H9 (cell line): ENCODE measurements at regions not wholly inside any gene's neighbourhood (a gene's known extent, or its start where the extent isn't known, plus 50 kb on each side); places are given as distances from the start of the nearest gene placed in this dataset.

Experiments
- DNase-seq: peaks from one replicate; pipeline ENCODE4 v3.0.0-alpha.2; 2017
- H2AFZ ChIP-seq: one replicate; pipeline ENCODE4 v1.6.1; 2013; ENCODE audit warnings: mild to moderate bottlenecking, low read length, control low read depth, moderate library complexity
- H2AK5ac ChIP-seq: 2 replicates; pipeline ENCODE4 v1.6.1; 2013; ENCODE audit warnings: low read length, control low read depth, mixed read lengths; ENCODE audit not compliant: insufficient read length
- H2BK120ac ChIP-seq: one replicate; pipeline ENCODE4 v1.6.1; 2013; ENCODE audit warnings: low read depth, mild to moderate bottlenecking, low read length, control low read depth, inconsistent platforms; ENCODE audit not compliant: poor library complexity, severe bottlenecking
- H2BK12ac ChIP-seq: 2 replicates; pipeline ENCODE4 v1.6.1; 2013; ENCODE audit warnings: low read length, control low read depth, mixed read lengths, low read depth; ENCODE audit not compliant: insufficient read length
- H2BK15ac ChIP-seq: 2 replicates; pipeline ENCODE4 v1.6.1; 2013; ENCODE audit warnings: low read depth, low read length, control low read depth
- H2BK20ac ChIP-seq: one replicate; pipeline ENCODE4 v1.6.1; 2013; ENCODE audit warnings: low read depth, mild to moderate bottlenecking, low read length, control low read depth, inconsistent platforms; ENCODE audit not compliant: poor library complexity, severe bottlenecking
- H2BK5ac ChIP-seq: 2 replicates; pipeline ENCODE4 v1.6.1; 2013; ENCODE audit warnings: low read length, control low read depth, mixed read lengths; ENCODE audit not compliant: insufficient read length
- H3K14ac ChIP-seq: 2 replicates; pipeline ENCODE4 v1.6.1; 2013; ENCODE audit warnings: low read length, control low read depth; ENCODE audit not compliant: insufficient read depth
- H3K18ac ChIP-seq: 2 replicates; pipeline ENCODE4 v1.6.1; 2013; ENCODE audit warnings: low read depth, mild to moderate bottlenecking, mixed read lengths, low read length, control low read depth; ENCODE audit not compliant: insufficient read length
- H3K23ac ChIP-seq: 2 replicates; pipeline ENCODE4 v1.6.1; 2013; ENCODE audit warnings: low read length, control low read depth, mixed read lengths, low read depth; ENCODE audit not compliant: insufficient read length
- H3K23me2 ChIP-seq: 2 replicates; pipeline ENCODE4 v1.6.1; 2013; ENCODE audit warnings: low read depth, mild to moderate bottlenecking, mixed read lengths, low read length, control low read depth; ENCODE audit not compliant: insufficient read length, poor library complexity, severe bottlenecking
- H3K27ac ChIP-seq: 2 replicates; pipeline ENCODE4 v1.5.1; 2013; ENCODE audit warnings: low read length, control low read depth, mixed read lengths, low read depth; ENCODE audit not compliant: insufficient read length
- H3K27me3 ChIP-seq: 2 replicates; pipeline ENCODE4 v1.6.1; 2013; ENCODE audit warnings: low read length, control low read depth, inconsistent platforms; ENCODE audit not compliant: insufficient read depth
- H3K4ac ChIP-seq: 2 replicates; pipeline ENCODE4 v1.6.1; 2013; ENCODE audit warnings: low read depth, mild to moderate bottlenecking, control low read depth, inconsistent platforms, low read length, moderate library complexity
- H3K4me1 ChIP-seq: 2 replicates; pipeline ENCODE4 v1.6.1; 2013; ENCODE audit warnings: low read length, control low read depth, inconsistent platforms; ENCODE audit not compliant: insufficient read depth
- H3K4me2 ChIP-seq: 2 replicates; pipeline ENCODE4 v1.6.1; 2013; ENCODE audit warnings: low read length, control low read depth, mixed read lengths; ENCODE audit not compliant: insufficient read length, insufficient read depth
- H3K56ac ChIP-seq: 2 replicates; pipeline ENCODE4 v1.6.1; 2013; ENCODE audit warnings: low read depth, mild to moderate bottlenecking, mixed read lengths, low read length, control low read depth; ENCODE audit not compliant: insufficient read length
- H3K79me1 ChIP-seq: 2 replicates; pipeline ENCODE4 v1.6.1; 2013; ENCODE audit warnings: low read depth, mild to moderate bottlenecking, moderate library complexity, low read length, control low read depth, inconsistent platforms; ENCODE audit not compliant: insufficient read depth, poor library complexity, severe bottlenecking
- H3K79me2 ChIP-seq: 2 replicates; pipeline ENCODE4 v1.6.1; 2013; ENCODE audit warnings: low read length, control low read depth, inconsistent platforms; ENCODE audit not compliant: insufficient read depth
- H3K9ac ChIP-seq: 2 replicates; pipeline ENCODE4 v1.6.1; 2013; ENCODE audit warnings: low read length, control low read depth, mixed read lengths; ENCODE audit not compliant: insufficient read length; ENCODE audit errors: extremely low read depth
- H3K9me3 ChIP-seq: one replicate; pipeline ENCODE4 v1.6.1; 2013; ENCODE audit warnings: low read depth, low read length, inconsistent platforms; ENCODE audit not compliant: control insufficient read depth
- H3T11ph ChIP-seq: one replicate; pipeline ENCODE4 v1.6.1; 2013; ENCODE audit warnings: mild to moderate bottlenecking, low read length, control low read depth, inconsistent platforms
- H4K20me1 ChIP-seq: one replicate; pipeline ENCODE4 v1.6.1; 2013; ENCODE audit not compliant: control insufficient read depth, insufficient read length, insufficient read depth
- H4K5ac ChIP-seq: 2 replicates; pipeline ENCODE4 v1.6.1; 2013; ENCODE audit warnings: low read depth, mild to moderate bottlenecking, mixed read lengths, low read length, control low read depth; ENCODE audit not compliant: insufficient read length
- H4K8ac ChIP-seq: replicated peaks from 2 replicates; pipeline ENCODE4 v1.6.1; 2013; ENCODE audit warnings: low read length, control low read depth, mixed read lengths, low read depth; ENCODE audit not compliant: insufficient read length
- H4K91ac ChIP-seq: 2 replicates; pipeline ENCODE4 v1.6.1; 2013; ENCODE audit warnings: low read depth, mild to moderate bottlenecking, moderate library complexity, mixed read lengths, low read length, control low read depth; ENCODE audit not compliant: insufficient read length
- H3K27ac Mint-ChIP-seq, 3 experiments: 2 replicates in 2 of 3; 3 replicates in 1 of 3; pipeline ENCODE4 v1.8.0; 2020 to 2021; ENCODE audit warnings: mixed read lengths in 3 of 3, mild to moderate bottlenecking in 1 of 3, moderate library complexity in 1 of 3
- H3K27me3 Mint-ChIP-seq: 2 replicates; pipeline ENCODE4 v1.8.0; 2021; ENCODE audit warnings: low read depth, mild to moderate bottlenecking, moderate library complexity, mixed read lengths
- H3K36me3 Mint-ChIP-seq, 3 experiments: 2 replicates in 2 of 3; 3 replicates in 1 of 3; pipeline ENCODE4 v1.8.0; 2020 to 2021; ENCODE audit warnings: low read depth in 3 of 3, mixed read lengths in 3 of 3; ENCODE audit not compliant: insufficient read depth in 1 of 3
- H3K4me1 Mint-ChIP-seq, 2 experiments: 2 replicates each; pipeline ENCODE4 v1.8.0; 2020; ENCODE audit warnings: mixed read lengths in 2 of 2
- H3K4me3 Mint-ChIP-seq, 2 experiments: 2 replicates in 1 of 2; 3 replicates in 1 of 2; pipeline ENCODE4 v1.8.0; 2020 to 2021; ENCODE audit warnings: mild to moderate bottlenecking in 2 of 2, mixed read lengths in 2 of 2, moderate library complexity in 1 of 2
- H3K9me3 Mint-ChIP-seq, 2 experiments: 2 replicates in 1 of 2; 3 replicates in 1 of 2; pipeline ENCODE4 v1.8.0; 2020; ENCODE audit warnings: mild to moderate bottlenecking in 2 of 2, mixed read lengths in 2 of 2, moderate library complexity in 1 of 2
- WGBS: extraction: QIAGEN DNeasy Blood & Tissue Kit; methylation state at CpG from one replicate; pipeline ENCODE4 v1.1.7; 2013; ENCODE audit warnings: missing lambda C conversion rate, low lambda C conversion rate, mixed read lengths; ENCODE audit not compliant: insufficient read length; ENCODE audit errors: extremely low coverage; 5-methylcytosine and 5-hydroxymethylcytosine counted together
- TF ChIP-seq, protein P1 (sequence below): fragments of 200-600 bp; sonication (generic); conservative IDR thresholded peaks from 3 replicates; pipeline ENCODE4 v1.8.0; 2021; ENCODE audit warnings: antibody characterized with exemption, mild to moderate bottlenecking

DNA sequence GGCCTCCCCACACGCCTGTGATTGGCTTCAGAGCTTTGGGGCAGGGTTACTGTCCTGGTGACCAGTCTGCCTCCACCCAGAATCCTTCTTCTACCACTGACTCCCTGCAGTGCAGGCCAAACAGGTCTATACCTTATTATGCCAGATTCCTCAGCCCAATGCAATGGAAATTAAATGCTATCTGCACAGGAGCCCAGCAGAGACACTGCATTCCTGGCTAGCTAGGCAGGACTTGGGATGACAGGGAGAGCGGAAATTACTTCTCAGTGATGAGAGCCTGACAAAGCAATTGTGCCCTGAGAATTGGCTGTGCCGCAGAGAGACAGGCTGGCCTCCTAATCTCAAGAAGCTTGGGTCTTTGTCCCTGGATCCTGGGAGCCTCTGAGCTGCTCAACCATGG is 143.8 kb upstream of the NCAM1 start:
- no peak for DNase-seq

More for the DNA sequence above, 143.8 kb upstream of the NCAM1 start:
- H3K4me1 Mint-ChIP-seq = peaks cover 49 to 52% of the 10 kb centered on the region in 2 experiments
- H3K4me1 ChIP-seq = peaks cover 14% of the 10 kb centered on the region; the same call in 1 of the 2 replicates
- no peak overlapping the region for H3K23ac ChIP-seq
- no peak overlapping the region for H3K18ac ChIP-seq
- TF ChIP-seq, protein P1, sequence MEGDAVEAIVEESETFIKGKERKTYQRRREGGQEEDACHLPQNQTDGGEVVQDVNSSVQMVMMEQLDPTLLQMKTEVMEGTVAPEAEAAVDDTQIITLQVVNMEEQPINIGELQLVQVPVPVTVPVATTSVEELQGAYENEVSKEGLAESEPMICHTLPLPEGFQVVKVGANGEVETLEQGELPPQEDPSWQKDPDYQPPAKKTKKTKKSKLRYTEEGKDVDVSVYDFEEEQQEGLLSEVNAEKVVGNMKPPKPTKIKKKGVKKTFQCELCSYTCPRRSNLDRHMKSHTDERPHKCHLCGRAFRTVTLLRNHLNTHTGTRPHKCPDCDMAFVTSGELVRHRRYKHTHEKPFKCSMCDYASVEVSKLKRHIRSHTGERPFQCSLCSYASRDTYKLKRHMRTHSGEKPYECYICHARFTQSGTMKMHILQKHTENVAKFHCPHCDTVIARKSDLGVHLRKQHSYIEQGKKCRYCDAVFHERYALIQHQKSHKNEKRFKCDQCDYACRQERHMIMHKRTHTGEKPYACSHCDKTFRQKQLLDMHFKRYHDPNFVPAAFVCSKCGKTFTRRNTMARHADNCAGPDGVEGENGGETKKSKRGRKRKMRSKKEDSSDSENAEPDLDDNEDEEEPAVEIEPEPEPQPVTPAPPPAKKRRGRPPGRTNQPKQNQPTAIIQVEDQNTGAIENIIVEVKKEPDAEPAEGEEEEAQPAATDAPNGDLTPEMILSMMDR = no peak
- no peak overlapping the region; a peak in 1 of 7 replicates for H3K27ac Mint-ChIP-seq
- H3K56ac ChIP-seq = no peak overlapping the region
- H4K8ac ChIP-seq = no peak overlapping the region
- no peak overlapping the region for H2BK5ac ChIP-seq
- H3K79me2 ChIP-seq = no peaks in the 10 kb centered on the region
- no peaks in the 10 kb centered on the region for H3K79me1 ChIP-seq
- no peaks in the 10 kb centered on the region for H3K27me3 ChIP-seq
- no peak overlapping the region for H3K4me3 Mint-ChIP-seq
- no peak overlapping the region for H2AK5ac ChIP-seq
- no peaks in the 10 kb centered on the region for H3K23me2 ChIP-seq
- H3K9me3 ChIP-seq = no peaks in the 10 kb centered on the region
- peaks cover 1% of the 10 kb centered on the region for H3K27me3 Mint-ChIP-seq
- no peak overlapping the region for H3K27ac ChIP-seq
- no peak overlapping the region for H2BK20ac ChIP-seq
- no peak overlapping the region for H3T11ph ChIP-seq
- H2BK12ac ChIP-seq = no peak overlapping the region
- no peak overlapping the region for H2BK15ac ChIP-seq
- no peak overlapping the region for H3K9ac ChIP-seq
- no peak overlapping the region for H3K4ac ChIP-seq
- H2BK120ac ChIP-seq = no peak overlapping the region
- H4K91ac ChIP-seq = no peak overlapping the region
- no peak overlapping the region for H3K14ac ChIP-seq
- peaks cover 11 to 13% of the 10 kb centered on the region in 2 experiments for H3K9me3 Mint-ChIP-seq
- H2AFZ ChIP-seq = no peak overlapping the region
- no peaks in the 10 kb centered on the region for H4K20me1 ChIP-seq
- WGBS = no CpG with 5 or more reads among the region's 3 CpGs
- H4K5ac ChIP-seq = no peak overlapping the region
- H3K4me2 ChIP-seq = no peak overlapping the region
- H3K36me3 Mint-ChIP-seq = peaks cover 0 to 20% (median 9%) of the 10 kb centered on the region in 3 experiments; a peak in 5 of 7 replicates
